HL-60 (cell line): ENCODE measurements at regions not wholly inside any gene's neighbourhood (a gene's known extent, or its start where the extent isn't known, plus 50 kb on each side); places are given as distances from the start of the nearest gene placed in this dataset.
"Not testable (repeated sequence)": the region's sequence is repeated elsewhere in the genome, so short reads cannot be mapped to it uniquely, and the experiment has no call there.

ENCODE experiments used
- DNase-seq, 2 experiments: peaks; one replicate each; pipeline ENCODE4 v3.0.0-alpha.2; 2010 to 2020; ENCODE audit warnings: low read depth in 1 of 2, low spot score in 1 of 2
- H3K27ac ChIP-seq: fragments of 250-450 bp; sonication (Bioruptor Pico); replicated peaks from 2 replicates; pipeline ENCODE4 v1.5.1; 2020; ENCODE audit warnings: mild to moderate bottlenecking, moderate library complexity
- H3K27me3 ChIP-seq: fragments of 250-450 bp; sonication (Bioruptor Pico); 2 replicates; pipeline ENCODE4 v1.5.1; 2021; ENCODE audit warnings: mild to moderate bottlenecking, moderate library complexity; ENCODE audit not compliant: insufficient read depth, poor library complexity, severe bottlenecking
- H3K4me3 ChIP-seq: replicated peaks from 2 replicates; pipeline ENCODE4 v1.5.1; 2011; ENCODE audit warnings: mild to moderate bottlenecking, control low read depth, low read length; ENCODE audit not compliant: insufficient read depth
- GABPA ChIP-seq: IDR thresholded peaks from 2 replicates; pipeline ENCODE4 v1.6.1; 2012; ENCODE audit warnings: low read depth
- POLR2AphosphoS5 ChIP-seq: IDR thresholded peaks from 2 replicates; pipeline ENCODE4 v1.6.1; 2012; ENCODE audit warnings: low read depth
- SPI1 ChIP-seq: IDR thresholded peaks from 2 replicates; pipeline ENCODE4 v1.6.1; 2012; ENCODE audit warnings: low read depth, mild to moderate bottlenecking, borderline replicate concordance
- TF ChIP-seq, protein P1 (sequence below): IDR thresholded peaks from one replicate; pipeline ENCODE4 v1.5.1; 2011; ENCODE audit warnings: low read length, control low read depth, inconsistent platforms; ENCODE audit not compliant: insufficient read depth
- TF ChIP-seq, protein P2 (sequence below): IDR thresholded peaks from 2 replicates; pipeline ENCODE4 v1.6.1; 2012; ENCODE audit warnings: low read depth; ENCODE audit not compliant: insufficient replicate concordance

GRCh38 chr5:162948677-162949076 lies 488.7 kb upstream of the CCNG1 start:
- no peak for DNase-seq
- H3K27ac ChIP-seq, result no peak overlapping the region
- no peaks in the 10 kb centered on the region for H3K27me3 ChIP-seq
- no peak overlapping the region for H3K4me3 ChIP-seq
- TF ChIP-seq, protein P1, sequence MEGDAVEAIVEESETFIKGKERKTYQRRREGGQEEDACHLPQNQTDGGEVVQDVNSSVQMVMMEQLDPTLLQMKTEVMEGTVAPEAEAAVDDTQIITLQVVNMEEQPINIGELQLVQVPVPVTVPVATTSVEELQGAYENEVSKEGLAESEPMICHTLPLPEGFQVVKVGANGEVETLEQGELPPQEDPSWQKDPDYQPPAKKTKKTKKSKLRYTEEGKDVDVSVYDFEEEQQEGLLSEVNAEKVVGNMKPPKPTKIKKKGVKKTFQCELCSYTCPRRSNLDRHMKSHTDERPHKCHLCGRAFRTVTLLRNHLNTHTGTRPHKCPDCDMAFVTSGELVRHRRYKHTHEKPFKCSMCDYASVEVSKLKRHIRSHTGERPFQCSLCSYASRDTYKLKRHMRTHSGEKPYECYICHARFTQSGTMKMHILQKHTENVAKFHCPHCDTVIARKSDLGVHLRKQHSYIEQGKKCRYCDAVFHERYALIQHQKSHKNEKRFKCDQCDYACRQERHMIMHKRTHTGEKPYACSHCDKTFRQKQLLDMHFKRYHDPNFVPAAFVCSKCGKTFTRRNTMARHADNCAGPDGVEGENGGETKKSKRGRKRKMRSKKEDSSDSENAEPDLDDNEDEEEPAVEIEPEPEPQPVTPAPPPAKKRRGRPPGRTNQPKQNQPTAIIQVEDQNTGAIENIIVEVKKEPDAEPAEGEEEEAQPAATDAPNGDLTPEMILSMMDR, result no peak
- TF ChIP-seq POLR2AphosphoS5 (no peak), GABPA (no peak), SPI1 (no peak)
- TF ChIP-seq, protein P2, sequence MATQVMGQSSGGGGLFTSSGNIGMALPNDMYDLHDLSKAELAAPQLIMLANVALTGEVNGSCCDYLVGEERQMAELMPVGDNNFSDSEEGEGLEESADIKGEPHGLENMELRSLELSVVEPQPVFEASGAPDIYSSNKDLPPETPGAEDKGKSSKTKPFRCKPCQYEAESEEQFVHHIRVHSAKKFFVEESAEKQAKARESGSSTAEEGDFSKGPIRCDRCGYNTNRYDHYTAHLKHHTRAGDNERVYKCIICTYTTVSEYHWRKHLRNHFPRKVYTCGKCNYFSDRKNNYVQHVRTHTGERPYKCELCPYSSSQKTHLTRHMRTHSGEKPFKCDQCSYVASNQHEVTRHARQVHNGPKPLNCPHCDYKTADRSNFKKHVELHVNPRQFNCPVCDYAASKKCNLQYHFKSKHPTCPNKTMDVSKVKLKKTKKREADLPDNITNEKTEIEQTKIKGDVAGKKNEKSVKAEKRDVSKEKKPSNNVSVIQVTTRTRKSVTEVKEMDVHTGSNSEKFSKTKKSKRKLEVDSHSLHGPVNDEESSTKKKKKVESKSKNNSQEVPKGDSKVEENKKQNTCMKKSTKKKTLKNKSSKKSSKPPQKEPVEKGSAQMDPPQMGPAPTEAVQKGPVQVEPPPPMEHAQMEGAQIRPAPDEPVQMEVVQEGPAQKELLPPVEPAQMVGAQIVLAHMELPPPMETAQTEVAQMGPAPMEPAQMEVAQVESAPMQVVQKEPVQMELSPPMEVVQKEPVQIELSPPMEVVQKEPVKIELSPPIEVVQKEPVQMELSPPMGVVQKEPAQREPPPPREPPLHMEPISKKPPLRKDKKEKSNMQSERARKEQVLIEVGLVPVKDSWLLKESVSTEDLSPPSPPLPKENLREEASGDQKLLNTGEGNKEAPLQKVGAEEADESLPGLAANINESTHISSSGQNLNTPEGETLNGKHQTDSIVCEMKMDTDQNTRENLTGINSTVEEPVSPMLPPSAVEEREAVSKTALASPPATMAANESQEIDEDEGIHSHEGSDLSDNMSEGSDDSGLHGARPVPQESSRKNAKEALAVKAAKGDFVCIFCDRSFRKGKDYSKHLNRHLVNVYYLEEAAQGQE, result no peak

DNA sequence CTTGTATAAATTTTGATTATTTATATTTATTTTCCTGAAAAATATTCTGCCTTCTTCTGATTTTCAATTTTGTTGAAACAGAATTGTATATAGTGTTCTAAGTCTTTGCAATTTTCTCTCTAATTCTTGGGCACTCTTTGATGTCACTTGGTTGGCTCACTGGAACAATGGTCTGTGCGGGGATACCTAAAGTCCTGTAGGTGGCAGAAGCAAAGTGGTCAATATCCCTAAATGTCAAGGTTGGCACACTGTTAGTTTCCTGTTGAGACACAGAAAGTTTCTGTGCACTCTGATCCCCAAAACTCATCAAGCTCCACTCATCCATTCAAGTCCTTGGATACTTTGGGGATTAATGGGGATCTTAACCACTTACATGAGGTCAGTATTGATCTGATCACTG lies 480.8 kb upstream of the CCNG1 start:
- no peaks in the 10 kb centered on the region for H3K27me3 ChIP-seq
- no peak overlapping the region for H3K27ac ChIP-seq
- TF ChIP-seq GABPA (no peak), POLR2AphosphoS5 (no peak), SPI1 (no peak)
- TF ChIP-seq, protein P2, result no peak
- TF ChIP-seq, protein P1, result no peak
- H3K4me3 ChIP-seq, result no peak overlapping the region
- no peak for DNase-seq

DNA sequence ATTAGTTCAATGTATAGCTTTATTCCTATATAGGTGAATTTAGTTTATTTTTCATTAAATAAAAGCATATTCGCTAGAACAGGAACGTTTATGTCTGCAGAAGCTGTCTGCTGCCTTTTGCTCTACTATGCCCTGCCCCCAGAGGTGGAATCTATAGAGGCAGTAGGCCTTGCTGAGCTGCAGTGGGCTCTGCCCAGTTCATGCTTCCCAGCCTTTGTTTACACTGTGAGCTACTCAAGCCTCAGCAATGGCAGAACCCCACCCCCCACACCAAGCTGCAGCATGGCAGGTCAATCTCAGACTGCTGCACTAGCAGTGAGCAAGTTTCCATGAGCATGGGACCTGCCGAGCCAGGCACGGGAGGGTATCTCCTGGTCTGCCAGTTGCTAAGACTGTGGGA lies 473.3 kb upstream of the CCNG1 start:
- not testable (repeated sequence) for H3K27me3 ChIP-seq, H3K27ac ChIP-seq, H3K4me3 ChIP-seq, DNase-seq

DNA sequence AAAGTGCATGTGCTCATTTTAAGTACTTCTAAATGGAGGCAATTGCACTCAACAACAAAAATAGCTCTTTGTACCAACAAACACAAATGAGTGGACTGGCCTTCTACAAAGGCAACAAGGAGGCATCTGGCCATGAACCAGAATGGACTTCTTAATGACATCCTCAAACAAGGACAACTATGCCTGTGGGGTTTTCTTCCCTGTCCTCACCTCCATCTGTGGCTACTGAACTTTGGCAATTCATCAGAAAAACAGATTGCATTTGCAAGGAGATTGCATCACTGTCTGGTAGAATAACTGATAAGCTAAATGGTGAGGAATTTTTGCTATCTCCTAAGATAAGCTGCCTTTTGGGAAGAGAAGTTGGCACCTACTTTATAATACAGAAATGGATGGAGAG lies 447.3 kb upstream of the CCNG1 start:
- DNase-seq, result no peak
- H3K27ac ChIP-seq, result no peak overlapping the region

More for the DNA sequence above, 447.3 kb upstream of the CCNG1 start:
- TF ChIP-seq, protein P1, result no peak
- TF ChIP-seq SPI1 (no peak), GABPA (no peak), POLR2AphosphoS5 (no peak)
- TF ChIP-seq, protein P2, result no peak
- Histone ChIP-seq H3K27me3 (no peaks in the 10 kb centered on the region), H3K4me3 (no peak overlapping the region)
